HEK293 (cell line): ENCODE measurements at regions not wholly inside any gene's neighbourhood (a gene's known extent, or its start where the extent isn't known, plus 50 kb on each side); places are given as distances from the start of the nearest gene placed in this dataset.

Experiments used
- CTCF ChIA-PET: fragments of 350-600 bp; formaldehyde crosslinking; extraction: SDS; loops from one replicate; lab custom pipeline; 2021; ENCODE audit warnings: antibody characterized with exemption; lab: Yijun Ruan, JAX
- POLR2A ChIA-PET: fragments of 300-600 bp; formaldehyde crosslinking; extraction: SDS; loops from one replicate; lab custom pipeline; 2020; ENCODE audit warnings: antibody characterized with exemption, inconsistent platforms; lab: Yijun Ruan, JAX
- H3K27ac ChIP-seq: fragments of 200-500 bp; sonication (Bioruptor generic); 2 replicates; pipeline ENCODE4 v1.5.1; 2014; ENCODE audit warnings: low read depth, low read length, control low read depth, inconsistent platforms; ENCODE audit errors: extremely low read depth
- H3K36me3 ChIP-seq, 2 experiments: fragments of 200-500 bp in 1 of 2; sonication (Bioruptor generic) in 1 of 2; 1 replicate in 1 of 2; 2 replicates in 1 of 2; pipeline ENCODE4 v1.5.1; 2014 to 2017; ENCODE audit warnings: inconsistent platforms in 2 of 2, low read length in 2 of 2; ENCODE audit not compliant: control insufficient read depth in 2 of 2, insufficient read depth in 1 of 2
- H3K4me1 ChIP-seq: fragments of 200-500 bp; sonication (Bioruptor generic); 2 replicates; pipeline ENCODE4 v1.5.1; 2014; ENCODE audit warnings: mild to moderate bottlenecking, low read length, inconsistent platforms; ENCODE audit not compliant: control insufficient read depth, insufficient read depth
- H3K4me3 ChIP-seq: 2 replicates; pipeline ENCODE4 v1.5.1; 2011; ENCODE audit warnings: low read depth, mild to moderate bottlenecking, control low read depth, low read length, moderate library complexity
- H3K9me3 ChIP-seq: fragments of 200-500 bp; sonication (Bioruptor generic); 2 replicates; pipeline ENCODE4 v1.5.1; 2014; ENCODE audit warnings: low read depth, low read length, inconsistent platforms; ENCODE audit not compliant: control insufficient read depth, insufficient read depth
- GLIS1 ChIP-seq: fragments of 450-650 bp; formaldehyde crosslinking; IDR thresholded peaks from 2 replicates; pipeline ENCODE4 v1.5.1; 2016; ENCODE audit warnings: missing biosample characterization, missing genetic modification characterization
- INSM2 ChIP-seq: fragments of 450-650 bp; formaldehyde crosslinking; IDR thresholded peaks from 2 replicates; pipeline ENCODE4 v1.5.1; 2016; ENCODE audit warnings: missing biosample characterization, missing genetic modification characterization
- REST ChIP-seq: fragments of 450-650 bp; formaldehyde crosslinking; IDR thresholded peaks from 2 replicates; pipeline ENCODE4 v1.5.1; 2016; ENCODE audit warnings: missing biosample characterization, missing genetic modification characterization
- ZBTB21 ChIP-seq: fragments of 450-650 bp; formaldehyde crosslinking; IDR thresholded peaks from 2 replicates; pipeline ENCODE4 v1.5.1; 2017; ENCODE audit warnings: missing biosample characterization, missing genetic modification characterization
- ZBTB6 ChIP-seq: fragments of 450-650 bp; formaldehyde crosslinking; IDR thresholded peaks from 2 replicates; pipeline ENCODE4 v1.5.1; 2017; ENCODE audit warnings: missing biosample characterization, missing genetic modification characterization
- ZNF155 ChIP-seq: fragments of 450-650 bp; formaldehyde crosslinking; IDR thresholded peaks from 2 replicates; pipeline ENCODE4 v1.5.1; 2016; ENCODE audit warnings: missing biosample characterization, missing genetic modification characterization
- ZNF175 ChIP-seq: fragments of 450-650 bp; formaldehyde crosslinking; IDR thresholded peaks from 2 replicates; pipeline ENCODE4 v1.5.1; 2016; ENCODE audit warnings: missing biosample characterization, missing genetic modification characterization
- ZNF362 ChIP-seq: fragments of 450-650 bp; formaldehyde crosslinking; IDR thresholded peaks from 2 replicates; pipeline ENCODE4 v1.5.1; 2016; ENCODE audit warnings: missing biosample characterization, missing genetic modification characterization
- ZNF366 ChIP-seq: fragments of 450-650 bp; formaldehyde crosslinking; conservative IDR thresholded peaks from 2 replicates; pipeline ENCODE4 v1.5.1; 2016; ENCODE audit warnings: missing biosample characterization, missing genetic modification characterization
- ZNF404 ChIP-seq: fragments of 450-650 bp; formaldehyde crosslinking; IDR thresholded peaks from 2 replicates; pipeline ENCODE4 v1.5.1; 2017; ENCODE audit warnings: missing biosample characterization, missing genetic modification characterization
- ZNF488 ChIP-seq: fragments of 450-650 bp; formaldehyde crosslinking; IDR thresholded peaks from 2 replicates; pipeline ENCODE4 v1.5.1; 2016; ENCODE audit warnings: missing biosample characterization, missing genetic modification characterization
- ZNF501 ChIP-seq: fragments of 450-650 bp; formaldehyde crosslinking; IDR thresholded peaks from 2 replicates; pipeline ENCODE4 v1.5.1; 2016; ENCODE audit warnings: missing biosample characterization, missing genetic modification characterization
- ZNF544 ChIP-seq: fragments of 450-650 bp; formaldehyde crosslinking; IDR thresholded peaks from 2 replicates; pipeline ENCODE4 v1.5.0; 2017; ENCODE audit warnings: missing biosample characterization, missing genetic modification characterization
- ZNF596 ChIP-seq: fragments of 450-650 bp; IDR thresholded peaks from 2 replicates; pipeline ENCODE4 v1.5.0; 2018; ENCODE audit warnings: missing biosample characterization, mild to moderate bottlenecking, missing genetic modification characterization, moderate library complexity
- ZNF610 ChIP-seq: fragments of 450-650 bp; formaldehyde crosslinking; IDR thresholded peaks from 2 replicates; pipeline ENCODE4 v1.5.1; 2016; ENCODE audit warnings: missing biosample characterization, missing genetic modification characterization, borderline replicate concordance
- TF ChIP-seq, protein P1 (sequence below): fragments of 450-650 bp; formaldehyde crosslinking; IDR thresholded peaks from 2 replicates; pipeline ENCODE4 v1.5.1; 2016; ENCODE audit warnings: missing biosample characterization, missing genetic modification characterization
- TF ChIP-seq, protein P2 (sequence below): fragments of 450-650 bp; formaldehyde crosslinking; IDR thresholded peaks from 2 replicates; pipeline ENCODE4 v1.5.1; 2016; ENCODE audit warnings: missing biosample characterization, missing genetic modification characterization
- TF ChIP-seq, protein P3 (sequence below): fragments of 450-650 bp; formaldehyde crosslinking; IDR thresholded peaks from 2 replicates; pipeline ENCODE4; 2016; ENCODE audit warnings: missing biosample characterization, missing genetic modification characterization

- no peaks in the 10 kb centered on the region for H3K36me3 ChIP-seq
- POLR2A ChIA-PET: no interaction called here
- H3K4me3 ChIP-seq: no peak overlapping the region
- no peaks in the 10 kb centered on the region for H3K9me3 ChIP-seq
- H3K27ac ChIP-seq: no peak overlapping the region
- no peaks in the 10 kb centered on the region for H3K4me1 ChIP-seq
- TF ChIP-seq, protein P1, sequence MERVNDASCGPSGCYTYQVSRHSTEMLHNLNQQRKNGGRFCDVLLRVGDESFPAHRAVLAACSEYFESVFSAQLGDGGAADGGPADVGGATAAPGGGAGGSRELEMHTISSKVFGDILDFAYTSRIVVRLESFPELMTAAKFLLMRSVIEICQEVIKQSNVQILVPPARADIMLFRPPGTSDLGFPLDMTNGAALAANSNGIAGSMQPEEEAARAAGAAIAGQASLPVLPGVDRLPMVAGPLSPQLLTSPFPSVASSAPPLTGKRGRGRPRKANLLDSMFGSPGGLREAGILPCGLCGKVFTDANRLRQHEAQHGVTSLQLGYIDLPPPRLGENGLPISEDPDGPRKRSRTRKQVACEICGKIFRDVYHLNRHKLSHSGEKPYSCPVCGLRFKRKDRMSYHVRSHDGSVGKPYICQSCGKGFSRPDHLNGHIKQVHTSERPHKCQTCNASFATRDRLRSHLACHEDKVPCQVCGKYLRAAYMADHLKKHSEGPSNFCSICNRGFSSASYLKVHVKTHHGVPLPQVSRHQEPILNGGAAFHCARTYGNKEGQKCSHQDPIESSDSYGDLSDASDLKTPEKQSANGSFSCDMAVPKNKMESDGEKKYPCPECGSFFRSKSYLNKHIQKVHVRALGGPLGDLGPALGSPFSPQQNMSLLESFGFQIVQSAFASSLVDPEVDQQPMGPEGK (tag by site-specific recombination): no peak
- TF ChIP-seq ZNF155: no peak
- no peak for TF ChIP-seq ZNF596
- no peak for TF ChIP-seq ZNF404 (tag by site-specific recombination)
- TF ChIP-seq, all 188 proteins: peak for 0
- CTCF ChIA-PET: no interaction called here
Observed at GRCh38 chr4:3638080-3638795, 106.0 kb upstream of the LRPAP1 start.

GRCh38 chr4:3637326-3638016 is 105.2 kb upstream of the LRPAP1 start:
- Histone ChIP-seq H3K27ac (no peak overlapping the region), H3K36me3 (no peaks in the 10 kb centered on the region), H3K4me3 (no peak overlapping the region), H3K9me3 (no peaks in the 10 kb centered on the region), H3K4me1 (no peaks in the 10 kb centered on the region)
- CTCF ChIA-PET: no interaction called here
- POLR2A ChIA-PET: no interaction called here
- TF ChIP-seq REST (tag by site-specific recombination) (no peak), ZNF488 (tag by site-specific recombination) (no peak), GLIS1 (no peak), ZNF544 (tag by site-specific recombination) (no peak), ZNF362 (tag by site-specific recombination) (no peak), ZNF404 (tag by site-specific recombination) (no peak), ZBTB21 (tag by site-specific recombination) (no peak), ZNF610 (tag by site-specific recombination) (no peak), ZBTB6 (tag by site-specific recombination) (no peak), ZNF501 (no peak), INSM2 (tag by site-specific recombination) (no peak), ZNF366 (tag by site-specific recombination) (no peak), ZNF175 (tag by site-specific recombination) (no peak)
- TF ChIP-seq, protein P2, sequence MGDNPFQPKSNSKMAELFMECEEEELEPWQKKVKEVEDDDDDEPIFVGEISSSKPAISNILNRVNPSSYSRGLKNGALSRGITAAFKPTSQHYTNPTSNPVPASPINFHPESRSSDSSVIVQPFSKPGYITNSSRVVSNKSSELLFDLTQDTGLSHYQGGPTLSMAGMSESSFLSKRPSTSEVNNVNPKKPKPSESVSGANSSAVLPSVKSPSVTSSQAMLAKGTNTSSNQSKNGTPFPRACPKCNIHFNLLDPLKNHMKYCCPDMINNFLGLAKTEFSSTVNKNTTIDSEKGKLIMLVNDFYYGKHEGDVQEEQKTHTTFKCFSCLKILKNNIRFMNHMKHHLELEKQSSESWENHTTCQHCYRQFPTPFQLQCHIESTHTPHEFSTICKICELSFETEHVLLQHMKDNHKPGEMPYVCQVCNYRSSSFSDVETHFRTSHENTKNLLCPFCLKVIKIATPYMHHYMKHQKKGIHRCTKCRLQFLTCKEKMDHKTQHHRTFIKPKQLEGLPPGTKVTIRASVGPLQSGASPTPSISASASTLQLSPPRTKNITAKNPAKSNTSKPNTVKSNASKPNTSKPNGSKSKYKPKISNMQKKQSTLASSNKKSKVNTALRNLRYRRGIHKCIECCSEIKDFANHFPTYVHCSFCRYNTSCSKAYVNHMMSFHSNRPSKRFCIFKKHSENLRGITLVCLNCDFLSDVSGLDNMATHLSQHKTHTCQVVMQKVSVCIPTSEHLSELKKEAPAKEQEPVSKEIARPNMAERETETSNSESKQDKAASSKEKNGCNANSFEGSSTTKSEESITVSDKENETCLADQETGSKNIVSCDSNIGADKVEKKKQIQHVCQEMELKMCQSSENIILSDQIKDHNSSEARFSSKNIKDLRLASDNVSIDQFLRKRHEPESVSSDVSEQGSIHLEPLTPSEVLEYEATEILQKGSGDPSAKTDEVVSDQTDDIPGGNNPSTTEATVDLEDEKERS (tag by site-specific recombination): no peak
- TF ChIP-seq, protein P3, sequence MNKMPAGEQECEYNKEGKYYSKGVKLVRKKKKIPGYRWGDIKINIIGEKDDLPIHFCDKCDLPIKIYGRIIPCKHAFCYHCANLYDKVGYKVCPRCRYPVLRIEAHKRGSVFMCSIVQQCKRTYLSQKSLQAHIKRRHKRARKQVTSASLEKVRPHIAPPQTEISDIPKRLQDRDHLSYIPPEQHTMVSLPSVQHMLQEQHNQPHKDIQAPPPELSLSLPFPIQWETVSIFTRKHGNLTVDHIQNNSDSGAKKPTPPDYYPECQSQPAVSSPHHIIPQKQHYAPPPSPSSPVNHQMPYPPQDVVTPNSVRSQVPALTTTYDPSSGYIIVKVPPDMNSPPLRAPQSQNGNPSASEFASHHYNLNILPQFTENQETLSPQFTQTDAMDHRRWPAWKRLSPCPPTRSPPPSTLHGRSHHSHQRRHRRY (tag by site-specific recombination): no peak
